CD14-positive monocyte (primary cell): ENCODE measurements at regions not wholly inside any gene's neighbourhood (a gene's known extent, or its start where the extent isn't known, plus 50 kb on each side); places are given as distances from the start of the nearest gene placed in this dataset.

ENCODE experiments used
- DNase-seq, 3 donors: peaks; one replicate each; pipeline ENCODE4 v3.0.0-alpha.2; 2011 to 2022
- H2AFZ ChIP-seq: 2 replicates; pipeline ENCODE4 v1.6.0; 2012; ENCODE audit warnings: mild to moderate bottlenecking, low read depth, low read length, inconsistent platforms; ENCODE audit not compliant: insufficient read depth, poor library complexity, severe bottlenecking
- H3K27ac ChIP-seq, 2 donors: 1 replicate in 1 of 2; 2 replicates in 1 of 2; pipeline ENCODE4 v1.5.1; 2012 to 2013; ENCODE audit warnings: low read length in 2 of 2, control low read depth in 1 of 2, inconsistent platforms in 1 of 2, low read depth in 1 of 2, mild to moderate bottlenecking in 1 of 2
- H3K27me3 ChIP-seq, 2 donors: one replicate each; pipeline versions ENCODE4 v1.6.0 to v1.6.1; 2011 to 2013; ENCODE audit warnings: low read length in 2 of 2; ENCODE audit not compliant: control insufficient read depth in 2 of 2, insufficient read depth in 2 of 2
- H3K36me3 ChIP-seq, 2 donors: replicated peaks in 1 of 2; 1 replicate in 1 of 2; 2 replicates in 1 of 2; pipeline versions ENCODE4 v1.5.1 to v1.6.1; 2012 to 2013; ENCODE audit warnings: low read length in 2 of 2, control low read depth in 1 of 2, inconsistent platforms in 1 of 2, mild to moderate bottlenecking in 1 of 2; ENCODE audit not compliant: insufficient read depth in 2 of 2, control insufficient read depth in 1 of 2
- H3K4me1 ChIP-seq, 2 donors: 1 replicate in 1 of 2; 2 replicates in 1 of 2; pipeline versions ENCODE4 v1.5.1 to v1.6.1; 2012 to 2013; ENCODE audit warnings: low read length in 2 of 2, control low read depth in 1 of 2, inconsistent platforms in 1 of 2, mild to moderate bottlenecking in 1 of 2, moderate library complexity in 1 of 2; ENCODE audit not compliant: insufficient read depth in 2 of 2, control insufficient read depth in 1 of 2
- H3K4me2 ChIP-seq: replicated peaks from 2 replicates; pipeline ENCODE3; 2012; ENCODE audit warnings: low read length, moderate library complexity, mild to moderate bottlenecking; ENCODE audit not compliant: poor library complexity, severe bottlenecking; ENCODE audit errors: extremely low read depth
- H3K4me3 ChIP-seq, 3 experiments: fragments of 200-600 bp in 1 of 3; sonication (generic) in 1 of 3; replicated peaks in 1 of 3; 1 replicate in 2 of 3; 2 replicates in 1 of 3; pipeline ENCODE4 v1.5.1; 2011 to 2013; ENCODE audit warnings: low read length in 3 of 3, mild to moderate bottlenecking in 3 of 3, control low read depth in 2 of 3, low read depth in 2 of 3, inconsistent platforms in 1 of 3, moderate library complexity in 1 of 3
- H3K79me2 ChIP-seq: 2 replicates; pipeline ENCODE4 v1.6.0; 2012; ENCODE audit warnings: mild to moderate bottlenecking, control low read depth, inconsistent platforms, low read length, moderate library complexity; ENCODE audit not compliant: insufficient read depth
- H3K9ac ChIP-seq: 2 replicates; pipeline ENCODE4 v1.6.0; 2017; ENCODE audit warnings: low read length, mild to moderate bottlenecking; ENCODE audit not compliant: insufficient read depth, poor library complexity, severe bottlenecking
- H3K9me3 ChIP-seq, 2 donors: replicated peaks in 1 of 2; 1 replicate in 1 of 2; 2 replicates in 1 of 2; pipeline versions ENCODE4 v1.5.1 to v1.6.1; 2012 to 2013; ENCODE audit warnings: low read length in 2 of 2, control low read depth in 1 of 2; ENCODE audit not compliant: control insufficient read depth in 1 of 2, insufficient read depth in 1 of 2
- H4K20me1 ChIP-seq: 2 replicates; pipeline ENCODE4 v1.6.0; 2012; ENCODE audit warnings: mild to moderate bottlenecking, low read length, control low read depth, moderate library complexity; ENCODE audit not compliant: insufficient read depth
- H3K27ac Mint-ChIP-seq, 7 donors: one replicate each; pipeline ENCODE4 v1.8.0; 2020; ENCODE audit warnings: mild to moderate bottlenecking in 7 of 7, mixed read lengths in 7 of 7, moderate library complexity in 6 of 7, inconsistent platforms in 2 of 7
- H3K27me3 Mint-ChIP-seq, 3 donors: one replicate each; pipeline ENCODE4 v1.8.0; 2021 to 2022; ENCODE audit warnings: low read depth in 3 of 3, mild to moderate bottlenecking in 3 of 3, mixed read lengths in 3 of 3, moderate library complexity in 3 of 3, inconsistent platforms in 1 of 3
- H3K36me3 Mint-ChIP-seq, 2 donors: one replicate each; pipeline ENCODE4 v1.8.0; 2020; ENCODE audit warnings: mixed read lengths in 2 of 2, inconsistent platforms in 1 of 2, mild to moderate bottlenecking in 1 of 2
- H3K4me1 Mint-ChIP-seq: one replicate; pipeline ENCODE4 v1.8.0; 2020; ENCODE audit warnings: mild to moderate bottlenecking, mixed read lengths
- H3K4me3 Mint-ChIP-seq, 2 donors: one replicate each; pipeline ENCODE4 v1.8.0; 2020; ENCODE audit warnings: mild to moderate bottlenecking in 2 of 2, mixed read lengths in 2 of 2, moderate library complexity in 1 of 2
- H3K9me3 Mint-ChIP-seq, 7 donors: one replicate each; pipeline ENCODE4 v1.8.0; 2020 to 2022; ENCODE audit warnings: mixed read lengths in 7 of 7, mild to moderate bottlenecking in 6 of 7, moderate library complexity in 6 of 7, inconsistent platforms in 2 of 7
- CTCF ChIP-seq: fragments of 200-600 bp; IDR thresholded peaks from one replicate; pipeline ENCODE4 v1.8.0; 2022; ENCODE audit warnings: antibody characterized with exemption, mild to moderate bottlenecking
- WGBS: methylation state at CpG from one replicate; pipeline ENCODE4 v1.1.5; 2013; ENCODE audit warnings: missing lambda C conversion rate; ENCODE audit not compliant: insufficient coverage; 5-methylcytosine and 5-hydroxymethylcytosine counted together
- intact Hi-C, 2 donors: fragments of 100-400 bp; cut with micrococcal nuclease; formaldehyde crosslinking; loops; one replicate each; pipeline versions ENCODE4 v1.15.0 to v1.15.1; 2023

DNA sequence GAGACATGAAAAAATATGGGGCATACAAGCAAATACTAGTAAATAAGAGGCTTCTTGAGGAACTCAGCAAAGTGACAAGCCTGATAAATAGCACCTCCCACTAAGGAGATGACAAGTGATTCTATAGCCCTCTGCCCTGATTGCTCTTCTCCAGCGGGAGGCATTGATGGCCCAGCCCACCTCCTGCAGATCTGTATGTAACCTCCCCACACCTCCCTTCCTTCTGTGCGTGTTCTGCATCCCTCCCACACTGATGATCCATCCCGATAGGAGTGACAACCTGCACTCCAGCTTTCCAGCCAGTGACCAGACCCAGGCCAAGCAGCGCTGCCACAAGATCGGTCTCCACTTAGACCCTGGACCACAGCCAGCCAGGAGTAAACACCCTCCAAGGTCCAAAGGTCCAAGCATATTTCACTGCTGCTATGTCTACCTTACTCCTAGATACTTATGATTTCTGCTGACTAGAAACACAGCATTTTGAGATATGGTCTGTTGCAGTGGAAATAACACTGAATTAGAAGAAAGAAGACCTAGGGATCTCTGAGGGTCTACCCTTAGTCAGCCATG is 176.1 kb downstream of the BRINP2 start:
- H3K27me3 ChIP-seq, result no peaks in the 10 kb centered on the region
- no peaks in the 10 kb centered on the region for H3K79me2 ChIP-seq
- Mint-ChIP-seq H3K4me3 (no peak overlapping the region), H3K36me3 (no peaks in the 10 kb centered on the region), H3K27me3 (no peaks in the 10 kb centered on the region), H3K27ac (peak overlapping the region in 1 of 7 donors; percentile 57), H3K9me3 (peaks cover 0 to 8% (median 0%) of the 10 kb centered on the region in 7 donors), H3K4me1 (no peaks in the 10 kb centered on the region)
- H3K9me3 ChIP-seq, result no peaks in the 10 kb centered on the region
- WGBS, result 94% methylated on average over 5 of the region's 5 CpGs
- H3K9ac ChIP-seq, result no peak overlapping the region
- no peak for TF ChIP-seq CTCF
- H2AFZ ChIP-seq, result no peak overlapping the region
- no peaks in the 10 kb centered on the region for H3K4me1 ChIP-seq
- H3K4me2 ChIP-seq, result no peak overlapping the region
- no peaks in the 10 kb centered on the region for H4K20me1 ChIP-seq
- H3K4me3 ChIP-seq, result no peak overlapping the region
- DNase-seq, result no peak
- H3K27ac ChIP-seq, result no peak overlapping the region
- intact Hi-C loops, result no loop called here
- no peaks in the 10 kb centered on the region for H3K36me3 ChIP-seq

GRCh38 chr1:177343445-177343844 is 172.7 kb downstream of the BRINP2 start:
- no peaks in the 10 kb centered on the region for H4K20me1 ChIP-seq
- H3K9me3 ChIP-seq, result peaks cover 0 to 5% of the 10 kb centered on the region in 2 donors
- no peaks in the 10 kb centered on the region for H3K4me1 ChIP-seq
- no peak for DNase-seq
- no peak for TF ChIP-seq CTCF
- Mint-ChIP-seq H3K36me3 (no peaks in the 10 kb centered on the region), H3K9me3 (peaks cover 0 to 8% (median 0%) of the 10 kb centered on the region in 7 donors), H3K27me3 (no peaks in the 10 kb centered on the region), H3K4me3 (no peak overlapping the region), H3K27ac (no peak overlapping the region), H3K4me1 (no peaks in the 10 kb centered on the region)
- WGBS, result 80% methylated on average over 4 of the region's 5 CpGs
- no peaks in the 10 kb centered on the region for H3K27me3 ChIP-seq
- no peaks in the 10 kb centered on the region for H3K79me2 ChIP-seq
- H3K27ac ChIP-seq, result no peak overlapping the region
- intact Hi-C loops, result no loop called here
- no peak overlapping the region for H3K4me3 ChIP-seq
- no peaks in the 10 kb centered on the region for H3K36me3 ChIP-seq
- H3K4me2 ChIP-seq, result no peak overlapping the region
- H2AFZ ChIP-seq, result no peak overlapping the region
- no peak overlapping the region for H3K9ac ChIP-seq
